Smooth muscle cell (in vitro differentiated cells): ENCODE measurements at regions not wholly inside any gene's neighbourhood (a gene's known extent, or its start where the extent isn't known, plus 50 kb on each side); places are given as distances from the start of the nearest gene placed in this dataset.

Experiments
- DNase-seq: peaks from one replicate; lab custom pipeline; 2025; ENCODE audit not compliant: unreplicated experiment; lab: John Stamatoyannopoulos, UW
- H2AFZ ChIP-seq: fragments of 200-600 bp; sonication (generic); 2 replicates; pipeline ENCODE4 v1.6.0; 2016; ENCODE audit warnings: antibody characterized with exemption, low read depth, mild to moderate bottlenecking
- H3F3A ChIP-seq: fragments of 200-600 bp; sonication (generic); 2 replicates; pipeline ENCODE4 v1.6.0; 2017; ENCODE audit warnings: antibody characterized with exemption, low read depth
- H3K27ac ChIP-seq: fragments of 200-600 bp; sonication (generic); 2 replicates; pipeline ENCODE4 v1.5.1; 2016; ENCODE audit warnings: low read depth, mild to moderate bottlenecking
- H3K27me3 ChIP-seq: fragments of 200-600 bp; sonication (generic); 2 replicates; pipeline ENCODE4 v1.6.1; 2016; ENCODE audit warnings: low read depth, mild to moderate bottlenecking
- H3K36me3 ChIP-seq: fragments of 200-600 bp; sonication (generic); 2 replicates; pipeline ENCODE4 v1.5.1; 2016; ENCODE audit warnings: low read depth
- H3K4me1 ChIP-seq: fragments of 200-600 bp; sonication (generic); 2 replicates; pipeline ENCODE4 v1.5.1; 2016; ENCODE audit warnings: low read depth
- H3K4me2 ChIP-seq: fragments of 200-600 bp; sonication (generic); 2 replicates; pipeline ENCODE4 v1.6.0; 2016; ENCODE audit warnings: mild to moderate bottlenecking
- H3K4me3 ChIP-seq: fragments of 200-600 bp; sonication (generic); 2 replicates; pipeline ENCODE4 v1.5.1; 2016; ENCODE audit warnings: mild to moderate bottlenecking
- H3K79me2 ChIP-seq: fragments of 200-600 bp; sonication (generic); 2 replicates; pipeline ENCODE4 v1.6.0; 2016; ENCODE audit warnings: low read depth, mild to moderate bottlenecking
- H3K9ac ChIP-seq: fragments of 200-600 bp; sonication (generic); 2 replicates; pipeline ENCODE4 v1.6.0; 2016; ENCODE audit warnings: low read depth
- H3K9me3 ChIP-seq: fragments of 200-600 bp; sonication (generic); replicated peaks from 2 replicates; pipeline ENCODE4 v1.5.1; 2016; ENCODE audit warnings: low read depth
- H4K20me1 ChIP-seq: fragments of 200-600 bp; sonication (generic); 2 replicates; pipeline ENCODE4 v1.6.0; 2016; ENCODE audit warnings: low read depth
- WGBS: methylation state at CpG from one replicate; pipeline ENCODE4 v1.1.7; 2016; ENCODE audit warnings: low lambda C conversion rate; 5-methylcytosine and 5-hydroxymethylcytosine counted together
- TF ChIP-seq, protein P1 (sequence below): fragments of 200-600 bp; sonication (generic); IDR thresholded peaks from 2 replicates; pipeline ENCODE4 v1.5.1; 2017; ENCODE audit warnings: borderline replicate concordance, mild to moderate bottlenecking, antibody characterized with exemption; ENCODE audit not compliant: insufficient read depth, poor library complexity, severe bottlenecking

DNA sequence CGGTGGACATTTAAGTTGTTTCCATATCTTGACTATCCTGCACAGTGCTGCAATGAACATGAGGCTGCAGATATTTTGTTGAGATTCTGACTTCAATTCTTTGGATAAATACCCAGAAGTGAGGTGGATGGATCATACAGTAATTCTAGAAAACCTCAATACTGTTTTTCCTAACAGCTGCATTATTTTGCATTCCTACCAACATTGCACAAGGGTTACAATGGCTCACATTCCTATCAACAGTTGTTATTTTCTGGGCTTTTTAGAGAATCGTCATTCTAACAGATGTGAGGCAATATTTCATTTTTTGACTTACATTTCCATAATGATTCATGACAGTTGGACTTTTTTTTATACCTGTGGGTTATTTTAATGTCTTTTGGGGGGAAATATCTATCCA lies 716.9 kb upstream of the ANO3 start:
- H3K79me2 ChIP-seq = no peaks in the 10 kb centered on the region
- H3K4me1 ChIP-seq = no peaks in the 10 kb centered on the region
- H3K4me2 ChIP-seq = no peak overlapping the region
- no peaks in the 10 kb centered on the region for H3K36me3 ChIP-seq
- H3K9ac ChIP-seq = no peak overlapping the region
- no peak overlapping the region for H2AFZ ChIP-seq
- H3K27me3 ChIP-seq = no peaks in the 10 kb centered on the region
- no peak for DNase-seq
- no peaks in the 10 kb centered on the region for H3F3A ChIP-seq
- H3K9me3 ChIP-seq = no peaks in the 10 kb centered on the region
- TF ChIP-seq, protein P1, sequence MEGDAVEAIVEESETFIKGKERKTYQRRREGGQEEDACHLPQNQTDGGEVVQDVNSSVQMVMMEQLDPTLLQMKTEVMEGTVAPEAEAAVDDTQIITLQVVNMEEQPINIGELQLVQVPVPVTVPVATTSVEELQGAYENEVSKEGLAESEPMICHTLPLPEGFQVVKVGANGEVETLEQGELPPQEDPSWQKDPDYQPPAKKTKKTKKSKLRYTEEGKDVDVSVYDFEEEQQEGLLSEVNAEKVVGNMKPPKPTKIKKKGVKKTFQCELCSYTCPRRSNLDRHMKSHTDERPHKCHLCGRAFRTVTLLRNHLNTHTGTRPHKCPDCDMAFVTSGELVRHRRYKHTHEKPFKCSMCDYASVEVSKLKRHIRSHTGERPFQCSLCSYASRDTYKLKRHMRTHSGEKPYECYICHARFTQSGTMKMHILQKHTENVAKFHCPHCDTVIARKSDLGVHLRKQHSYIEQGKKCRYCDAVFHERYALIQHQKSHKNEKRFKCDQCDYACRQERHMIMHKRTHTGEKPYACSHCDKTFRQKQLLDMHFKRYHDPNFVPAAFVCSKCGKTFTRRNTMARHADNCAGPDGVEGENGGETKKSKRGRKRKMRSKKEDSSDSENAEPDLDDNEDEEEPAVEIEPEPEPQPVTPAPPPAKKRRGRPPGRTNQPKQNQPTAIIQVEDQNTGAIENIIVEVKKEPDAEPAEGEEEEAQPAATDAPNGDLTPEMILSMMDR = no peak
- H4K20me1 ChIP-seq = no peaks in the 10 kb centered on the region
- H3K27ac ChIP-seq = no peak overlapping the region
- 50% methylated on average over 2 of the region's 2 CpGs for WGBS
- H3K4me3 ChIP-seq = no peak overlapping the region

DNA sequence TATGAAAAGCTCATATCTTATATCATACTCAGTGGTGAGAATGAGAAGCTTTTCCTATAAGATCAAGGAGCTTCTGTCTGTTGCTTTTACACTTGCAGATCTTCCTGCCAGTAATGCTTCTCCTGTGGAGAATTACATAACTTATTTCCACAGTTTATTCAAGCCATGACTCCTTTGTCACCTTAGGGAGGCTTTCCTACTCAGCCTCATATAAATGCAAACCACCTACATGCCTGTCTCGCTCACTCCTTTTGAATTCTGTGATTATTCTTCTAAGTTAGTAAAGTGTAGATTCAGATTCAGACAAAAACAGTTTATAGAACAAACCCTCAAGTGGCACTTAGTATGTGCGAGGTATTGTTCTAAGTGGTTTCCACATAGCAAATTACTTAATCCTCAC lies 716.1 kb upstream of the ANO3 start:
- Histone ChIP-seq H3K79me2 (no peaks in the 10 kb centered on the region), H3K4me3 (no peak overlapping the region), H3K27ac (no peak overlapping the region), H3K9me3 (no peaks in the 10 kb centered on the region), H3K4me2 (no peak overlapping the region), H3K36me3 (no peaks in the 10 kb centered on the region), H3K4me1 (no peaks in the 10 kb centered on the region), H4K20me1 (no peaks in the 10 kb centered on the region), H2AFZ (no peak overlapping the region), H3F3A (no peaks in the 10 kb centered on the region), H3K9ac (no peak overlapping the region), H3K27me3 (no peaks in the 10 kb centered on the region)
- DNase-seq = no peak
- TF ChIP-seq, protein P1 = no peak
- WGBS = 81% methylated on average over 2 of the region's 2 CpGs

DNA sequence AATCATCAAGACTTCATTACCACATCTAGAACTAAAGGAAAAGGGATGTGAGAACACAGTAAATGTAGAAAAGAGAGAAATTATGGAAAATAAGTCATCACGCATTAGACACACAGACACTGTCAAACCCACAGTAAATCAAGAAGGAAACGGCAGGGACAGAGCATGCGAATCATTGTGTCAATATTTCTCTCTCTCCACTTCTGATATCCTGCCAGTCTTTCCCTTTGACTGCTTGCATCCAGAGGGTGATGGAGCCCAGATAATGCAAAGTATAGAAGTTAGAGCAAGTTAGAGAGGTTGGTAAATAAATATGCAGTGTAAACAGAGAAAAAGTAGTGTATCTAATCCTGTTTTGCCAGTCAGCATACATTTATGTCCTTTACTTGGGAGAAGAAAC lies 706.8 kb upstream of the ANO3 start:
- no peak overlapping the region for H3K27ac ChIP-seq
- no peaks in the 10 kb centered on the region for H3F3A ChIP-seq
- no peak overlapping the region for H2AFZ ChIP-seq
- no peak overlapping the region for H3K9ac ChIP-seq
- H4K20me1 ChIP-seq = no peaks in the 10 kb centered on the region
- H3K36me3 ChIP-seq = no peaks in the 10 kb centered on the region
- DNase-seq = no peak
- no peak overlapping the region for H3K4me2 ChIP-seq
- no peaks in the 10 kb centered on the region for H3K9me3 ChIP-seq
- H3K4me3 ChIP-seq = no peak overlapping the region
- H3K79me2 ChIP-seq = no peaks in the 10 kb centered on the region
- WGBS = 92% methylated on average over 3 of the region's 3 CpGs
- no peaks in the 10 kb centered on the region for H3K4me1 ChIP-seq
- H3K27me3 ChIP-seq = no peaks in the 10 kb centered on the region
- TF ChIP-seq, protein P1 = no peak

DNA sequence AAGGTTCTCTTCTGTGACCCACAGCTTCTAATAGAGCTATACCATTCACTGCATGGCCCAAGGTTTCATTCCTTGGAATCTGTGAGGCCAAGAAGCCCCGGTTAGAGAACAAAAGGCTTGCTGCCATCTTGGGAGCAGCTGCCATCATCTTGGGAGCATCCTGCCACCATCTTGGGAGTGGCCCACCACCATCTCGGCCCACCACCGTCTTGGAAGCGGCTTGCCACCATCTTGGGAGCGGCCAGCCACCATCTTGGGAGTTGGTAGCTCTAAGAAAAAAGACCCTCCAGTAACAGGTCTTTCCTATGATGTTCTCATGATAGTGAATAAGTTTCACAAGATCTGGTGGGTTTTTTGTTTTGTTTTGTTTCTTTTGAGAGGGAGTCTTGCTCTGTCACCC lies 703.9 kb upstream of the ANO3 start:
- Histone ChIP-seq H3F3A (no peaks in the 10 kb centered on the region), H3K9ac (no peak overlapping the region)
- TF ChIP-seq, protein P1 = no peak

More for the DNA sequence above, 703.9 kb upstream of the ANO3 start:
- Histone ChIP-seq H3K9me3 (no peaks in the 10 kb centered on the region), H3K4me1 (no peaks in the 10 kb centered on the region), H3K27me3 (no peaks in the 10 kb centered on the region), H3K27ac (no peak overlapping the region), H4K20me1 (no peaks in the 10 kb centered on the region), H3K4me3 (no peak overlapping the region), H2AFZ (no peak overlapping the region), H3K36me3 (no peaks in the 10 kb centered on the region), H3K4me2 (no peak overlapping the region), H3K79me2 (no peaks in the 10 kb centered on the region)
- 83% methylated on average over 5 of the region's 5 CpGs for WGBS
- DNase-seq = no peak
